ENCODE measurements at regions not wholly inside any gene's neighbourhood (a gene's known extent, or its start where the extent isn't known, plus 50 kb on each side); places are given as distances from the start of the nearest gene placed in this dataset.

- no peak overlapping the region for H3K14ac ChIP-seq (ENCODE audit: low read length in 2 of 2)
- H4K8ac ChIP-seq (ENCODE audit: low read length) = no peak overlapping the region
- no peaks in the 10 kb centered on the region for H3K9me3 ChIP-seq (ENCODE audit: control insufficient read depth, low read length)
- no peaks in the 10 kb centered on the region for H3K79me1 ChIP-seq (replicated peaks; ENCODE audit: low read length, poor library complexity, severe bottlenecking)
- no peaks in the 10 kb centered on the region for H3K27me3 ChIP-seq (ENCODE audit: control insufficient read depth in 1 of 2, insufficient read depth in 1 of 2, low read length in 2 of 2)
- no peak overlapping the region for H2BK15ac ChIP-seq (ENCODE audit: low read depth, poor library complexity, severe bottlenecking)
- no peak for DNase-seq
- no peak overlapping the region for H2BK5ac ChIP-seq (ENCODE audit: low read depth, low read length, poor library complexity, severe bottlenecking)
- WGBS = 0% methylated on average over 2 of the region's 4 CpGs
- no peaks in the 10 kb centered on the region for H3K36me3 ChIP-seq (ENCODE audit: control insufficient read depth in 1 of 2, insufficient read depth in 2 of 2, low read depth in 1 of 2, low read length in 2 of 2)
- H2BK12ac ChIP-seq (ENCODE audit: low read length in 2 of 2) = no peak overlapping the region
- H3K4me1 ChIP-seq (ENCODE audit: control insufficient read depth, insufficient read depth, low read depth, low read length) = no peaks in the 10 kb centered on the region
- H3K27ac ChIP-seq (ENCODE audit: low read length, poor library complexity, severe bottlenecking) = no peak overlapping the region
- no peak overlapping the region for H4K91ac ChIP-seq (ENCODE audit: low read length)
- no peak overlapping the region for H3K4ac ChIP-seq (ENCODE audit: low read depth in 1 of 2, low read length in 2 of 2)
- H2AK5ac ChIP-seq (ENCODE audit: low read length, severe bottlenecking) = no peak overlapping the region
- no peak overlapping the region for H3K4me3 ChIP-seq (ENCODE audit: insufficient read depth in 1 of 2, low read depth in 1 of 2, low read length in 2 of 2)
- no peak overlapping the region for H2AFZ ChIP-seq (ENCODE audit: low read depth, low read length)
- no peak overlapping the region for H3K9ac ChIP-seq (ENCODE audit: low read length)
- no peak overlapping the region for H3K4me2 ChIP-seq (ENCODE audit: low read length, poor library complexity, severe bottlenecking)
- no peak overlapping the region for H3K18ac ChIP-seq (ENCODE audit: low read depth in 1 of 2, low read length in 2 of 2)
- no peak overlapping the region for H2BK120ac ChIP-seq (ENCODE audit: low read depth, low read length)
- no peak overlapping the region for H3K23ac ChIP-seq (ENCODE audit: low read length in 2 of 2)
These were observed 87.0 kb upstream of the ST8SIA2 start for GRCh38 chr15:92306663-92307062.

- H4K8ac ChIP-seq (ENCODE audit: low read length) = no peak overlapping the region
- H2BK5ac ChIP-seq (ENCODE audit: low read depth, low read length, poor library complexity, severe bottlenecking) = no peak overlapping the region
- H3K9me3 ChIP-seq (ENCODE audit: control insufficient read depth, low read length) = no peaks in the 10 kb centered on the region
- H3K9ac ChIP-seq (ENCODE audit: low read length) = no peak overlapping the region
- no peak overlapping the region for H3K23ac ChIP-seq (ENCODE audit: low read length in 2 of 2)
- H4K91ac ChIP-seq (ENCODE audit: low read length) = no peak overlapping the region
- no peak overlapping the region for H3K4ac ChIP-seq (ENCODE audit: low read depth in 1 of 2, low read length in 2 of 2)
- H2AFZ ChIP-seq (ENCODE audit: low read depth, low read length) = no peak overlapping the region
- H2BK120ac ChIP-seq (ENCODE audit: low read depth, low read length) = no peak overlapping the region
- no peak overlapping the region for H3K14ac ChIP-seq (ENCODE audit: low read length in 2 of 2)
- H2AK5ac ChIP-seq (ENCODE audit: low read length, severe bottlenecking) = no peak overlapping the region
- no peaks in the 10 kb centered on the region for H3K79me1 ChIP-seq (replicated peaks; ENCODE audit: low read length, poor library complexity, severe bottlenecking)
- no peak overlapping the region for H2BK15ac ChIP-seq (ENCODE audit: low read depth, poor library complexity, severe bottlenecking)
- H3K4me2 ChIP-seq (ENCODE audit: low read length, poor library complexity, severe bottlenecking) = no peak overlapping the region
- no peak overlapping the region for H2BK12ac ChIP-seq (ENCODE audit: low read length in 2 of 2)
- H3K27me3 ChIP-seq (ENCODE audit: control insufficient read depth in 1 of 2, insufficient read depth in 1 of 2, low read length in 2 of 2) = peaks cover 0 to 7% of the 10 kb centered on the region in 2 experiments
- WGBS = 86% methylated on average over 1 of the region's 4 CpGs
- no peak overlapping the region for H3K18ac ChIP-seq (ENCODE audit: low read depth in 1 of 2, low read length in 2 of 2)
- no peaks in the 10 kb centered on the region for H3K4me1 ChIP-seq (ENCODE audit: control insufficient read depth, insufficient read depth, low read depth, low read length)
- no peaks in the 10 kb centered on the region for H3K36me3 ChIP-seq (ENCODE audit: control insufficient read depth in 1 of 2, insufficient read depth in 2 of 2, low read depth in 1 of 2, low read length in 2 of 2)
- no peak overlapping the region for H3K4me3 ChIP-seq (ENCODE audit: insufficient read depth in 1 of 2, low read depth in 1 of 2, low read length in 2 of 2)
- no peak overlapping the region for H3K27ac ChIP-seq (ENCODE audit: low read length, poor library complexity, severe bottlenecking)
- DNase-seq = no peak
These were observed 78.5 kb upstream of the ST8SIA2 start for GRCh38 chr15:92315144-92315543.

- 92% methylated on average over 2 of the region's 2 CpGs for WGBS
- no peak overlapping the region for H3K4ac ChIP-seq (ENCODE audit: low read depth in 1 of 2, low read length in 2 of 2)
- no peak overlapping the region for H3K27ac ChIP-seq (ENCODE audit: low read length, poor library complexity, severe bottlenecking)
- H4K91ac ChIP-seq (ENCODE audit: low read length) = no peak overlapping the region
- no peak overlapping the region for H2AK5ac ChIP-seq (ENCODE audit: low read length, severe bottlenecking)
- H3K14ac ChIP-seq (ENCODE audit: low read length in 2 of 2) = no peak overlapping the region
- H3K27me3 ChIP-seq (ENCODE audit: control insufficient read depth in 1 of 2, insufficient read depth in 1 of 2, low read length in 2 of 2) = peaks cover 0 to 7% of the 10 kb centered on the region in 2 experiments
- H3K4me3 ChIP-seq (ENCODE audit: insufficient read depth in 1 of 2, low read depth in 1 of 2, low read length in 2 of 2) = no peak overlapping the region
- H2BK15ac ChIP-seq (ENCODE audit: low read depth, poor library complexity, severe bottlenecking) = no peak overlapping the region
- H3K4me1 ChIP-seq (ENCODE audit: control insufficient read depth, insufficient read depth, low read depth, low read length) = no peaks in the 10 kb centered on the region
- no peak for DNase-seq
- no peaks in the 10 kb centered on the region for H3K36me3 ChIP-seq (ENCODE audit: control insufficient read depth in 1 of 2, insufficient read depth in 2 of 2, low read depth in 1 of 2, low read length in 2 of 2)
- no peak overlapping the region for H3K18ac ChIP-seq (ENCODE audit: low read depth in 1 of 2, low read length in 2 of 2)
- no peaks in the 10 kb centered on the region for H3K79me1 ChIP-seq (replicated peaks; ENCODE audit: low read length, poor library complexity, severe bottlenecking)
- no peak overlapping the region for H2BK120ac ChIP-seq (ENCODE audit: low read depth, low read length)
- no peak overlapping the region for H3K9ac ChIP-seq (ENCODE audit: low read length)
- no peak overlapping the region for H4K8ac ChIP-seq (ENCODE audit: low read length)
- H3K23ac ChIP-seq (ENCODE audit: low read length in 2 of 2) = no peak overlapping the region
- H3K4me2 ChIP-seq (ENCODE audit: low read length, poor library complexity, severe bottlenecking) = no peak overlapping the region
- no peak overlapping the region for H2AFZ ChIP-seq (ENCODE audit: low read depth, low read length)
- H2BK5ac ChIP-seq (ENCODE audit: low read depth, low read length, poor library complexity, severe bottlenecking) = no peak overlapping the region
- H3K9me3 ChIP-seq (ENCODE audit: control insufficient read depth, low read length) = no peaks in the 10 kb centered on the region
- H2BK12ac ChIP-seq (ENCODE audit: low read length in 2 of 2) = no peak overlapping the region
These were observed 78.0 kb upstream of the ST8SIA2 start for GRCh38 chr15:92315595-92316211.

GRCh38 chr15:92316586-92317295 is 76.9 kb upstream of the ST8SIA2 start:
- H3K14ac ChIP-seq (ENCODE audit: low read length in 2 of 2) = no peak overlapping the region
- WGBS = 79% methylated on average over 14 of the region's 14 CpGs
- no peaks in the 10 kb centered on the region for H3K79me1 ChIP-seq (replicated peaks; ENCODE audit: low read length, poor library complexity, severe bottlenecking)
- peaks cover 0 to 10% of the 10 kb centered on the region in 2 experiments for H3K27me3 ChIP-seq (ENCODE audit: control insufficient read depth in 1 of 2, insufficient read depth in 1 of 2, low read length in 2 of 2)
- H3K18ac ChIP-seq (ENCODE audit: low read depth in 1 of 2, low read length in 2 of 2) = no peak overlapping the region
- H2BK120ac ChIP-seq (ENCODE audit: low read depth, low read length) = no peak overlapping the region
- H3K4me1 ChIP-seq (ENCODE audit: control insufficient read depth, insufficient read depth, low read depth, low read length) = no peaks in the 10 kb centered on the region
- H3K4ac ChIP-seq (ENCODE audit: low read depth in 1 of 2, low read length in 2 of 2) = no peak overlapping the region
- no peaks in the 10 kb centered on the region for H3K36me3 ChIP-seq (ENCODE audit: control insufficient read depth in 1 of 2, insufficient read depth in 2 of 2, low read depth in 1 of 2, low read length in 2 of 2)
- no peaks in the 10 kb centered on the region for H3K9me3 ChIP-seq (ENCODE audit: control insufficient read depth, low read length)
- H2BK15ac ChIP-seq (ENCODE audit: low read depth, poor library complexity, severe bottlenecking) = no peak overlapping the region
- no peak overlapping the region for H2BK5ac ChIP-seq (ENCODE audit: low read depth, low read length, poor library complexity, severe bottlenecking)
- no peak overlapping the region for H2AK5ac ChIP-seq (ENCODE audit: low read length, severe bottlenecking)
- H3K4me3 ChIP-seq (ENCODE audit: insufficient read depth in 1 of 2, low read depth in 1 of 2, low read length in 2 of 2) = no peak overlapping the region
- no peak overlapping the region for H3K27ac ChIP-seq (ENCODE audit: low read length, poor library complexity, severe bottlenecking)
- no peak overlapping the region for H3K23ac ChIP-seq (ENCODE audit: low read length in 2 of 2)
- H4K91ac ChIP-seq (ENCODE audit: low read length) = no peak overlapping the region
- no peak overlapping the region for H2BK12ac ChIP-seq (ENCODE audit: low read length in 2 of 2)
- H2AFZ ChIP-seq (ENCODE audit: low read depth, low read length) = no peak overlapping the region
- no peak overlapping the region for H4K8ac ChIP-seq (ENCODE audit: low read length)
- DNase-seq = no peak
- H3K4me2 ChIP-seq (ENCODE audit: low read length, poor library complexity, severe bottlenecking) = no peak overlapping the region
- H3K9ac ChIP-seq (ENCODE audit: low read length) = no peak overlapping the region

Measured in mesenchymal stem cell (in vitro differentiated cells and primary cell).